ENCODE measurements at regions not wholly inside any gene's neighbourhood (a gene's known extent, or its start where the extent isn't known, plus 50 kb on each side); places are given as distances from the start of the nearest gene placed in this dataset.

DNA sequence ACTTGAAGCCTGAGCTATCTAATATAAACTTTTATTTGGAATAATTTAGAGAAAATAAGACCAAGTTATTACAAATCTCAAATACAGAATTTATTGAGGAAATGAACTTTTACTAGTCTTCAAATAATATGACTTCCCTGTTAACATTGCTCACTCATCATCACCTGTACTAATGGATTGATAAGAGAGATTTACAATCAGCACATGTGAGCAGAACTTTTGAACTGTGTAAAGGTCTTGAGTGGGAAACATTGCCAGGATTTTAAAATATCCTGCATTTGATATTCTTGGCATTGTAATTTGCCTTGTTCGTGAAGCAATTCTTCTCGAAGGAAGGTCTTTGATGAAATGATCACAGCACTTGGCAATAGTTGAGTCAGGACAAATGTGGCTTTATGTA is 111.9 kb downstream of the FGF9 start:
- TF ChIP-seq, protein P1, sequence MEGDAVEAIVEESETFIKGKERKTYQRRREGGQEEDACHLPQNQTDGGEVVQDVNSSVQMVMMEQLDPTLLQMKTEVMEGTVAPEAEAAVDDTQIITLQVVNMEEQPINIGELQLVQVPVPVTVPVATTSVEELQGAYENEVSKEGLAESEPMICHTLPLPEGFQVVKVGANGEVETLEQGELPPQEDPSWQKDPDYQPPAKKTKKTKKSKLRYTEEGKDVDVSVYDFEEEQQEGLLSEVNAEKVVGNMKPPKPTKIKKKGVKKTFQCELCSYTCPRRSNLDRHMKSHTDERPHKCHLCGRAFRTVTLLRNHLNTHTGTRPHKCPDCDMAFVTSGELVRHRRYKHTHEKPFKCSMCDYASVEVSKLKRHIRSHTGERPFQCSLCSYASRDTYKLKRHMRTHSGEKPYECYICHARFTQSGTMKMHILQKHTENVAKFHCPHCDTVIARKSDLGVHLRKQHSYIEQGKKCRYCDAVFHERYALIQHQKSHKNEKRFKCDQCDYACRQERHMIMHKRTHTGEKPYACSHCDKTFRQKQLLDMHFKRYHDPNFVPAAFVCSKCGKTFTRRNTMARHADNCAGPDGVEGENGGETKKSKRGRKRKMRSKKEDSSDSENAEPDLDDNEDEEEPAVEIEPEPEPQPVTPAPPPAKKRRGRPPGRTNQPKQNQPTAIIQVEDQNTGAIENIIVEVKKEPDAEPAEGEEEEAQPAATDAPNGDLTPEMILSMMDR (optimal IDR thresholded peaks at IDR 0.05 in 1 of 3, IDR thresholded peaks at IDR 0.05 in 1 of 3, conservative IDR thresholded peaks at IDR 0.05 in 1 of 3; ENCODE audit: extremely low read depth in 1 of 3, insufficient read depth in 2 of 3, low read length in 3 of 3): no peak
- no peak for TF ChIP-seq EZH2 (IDR thresholded peaks at IDR 0.05; ENCODE audit: low read length)

All from keratinocyte (primary cell).